Loucy (cell line): ENCODE measurements at regions not wholly inside any gene's neighbourhood (a gene's known extent, or its start where the extent isn't known, plus 50 kb on each side); places are given as distances from the start of the nearest gene placed in this dataset.

Experiments
- H2AFZ ChIP-seq: fragments of 200-600 bp; sonication (generic); 2 replicates; pipeline ENCODE4 v1.6.0; 2016; ENCODE audit warnings: antibody characterized with exemption, mild to moderate bottlenecking, low read length, moderate library complexity
- H3F3A ChIP-seq: fragments of 200-600 bp; 2 replicates; pipeline ENCODE4 v1.6.0; 2016; ENCODE audit warnings: antibody characterized with exemption, low read depth, mild to moderate bottlenecking
- H3K27me3 ChIP-seq: fragments of 200-600 bp; sonication (generic); 2 replicates; pipeline ENCODE4 v1.6.1; 2014; ENCODE audit warnings: low read length, mild to moderate bottlenecking; ENCODE audit not compliant: insufficient read depth, poor library complexity, severe bottlenecking
- H3K36me3 ChIP-seq: fragments of 200-600 bp; sonication (generic); 2 replicates; pipeline ENCODE4 v1.6.1; 2016; ENCODE audit warnings: low read length; ENCODE audit not compliant: insufficient read depth
- H3K4me1 ChIP-seq: fragments of 200-600 bp; sonication (generic); 2 replicates; pipeline ENCODE4 v1.5.1; 2014; ENCODE audit warnings: low read length, mild to moderate bottlenecking; ENCODE audit not compliant: insufficient read depth, poor library complexity, severe bottlenecking
- H3K4me2 ChIP-seq: fragments of 200-600 bp; sonication (generic); 2 replicates; pipeline ENCODE4 v1.6.0; 2014; ENCODE audit warnings: antibody characterized with exemption, low read length, low read depth, mild to moderate bottlenecking; ENCODE audit not compliant: poor library complexity, severe bottlenecking
- H3K4me3 ChIP-seq: fragments of 200-600 bp; sonication (generic); 2 replicates; pipeline ENCODE4 v1.5.1; 2014; ENCODE audit warnings: low read length, mild to moderate bottlenecking, mixed read lengths; ENCODE audit not compliant: poor library complexity, severe bottlenecking
- H3K79me2 ChIP-seq: fragments of 200-600 bp; sonication (generic); 2 replicates; pipeline ENCODE4 v1.6.1; 2014; ENCODE audit warnings: low read length; ENCODE audit not compliant: insufficient read depth
- H3K9ac ChIP-seq: fragments of 200-600 bp; sonication (generic); 2 replicates; pipeline ENCODE4 v1.6.0; 2014; ENCODE audit warnings: mild to moderate bottlenecking, low read depth, low read length, moderate library complexity; ENCODE audit not compliant: poor library complexity, severe bottlenecking
- H3K9me2 ChIP-seq: fragments of 200-600 bp; sonication (generic); replicated peaks from 2 replicates; pipeline ENCODE4 v1.6.1; 2016; ENCODE audit warnings: low read depth, low read length, mixed read lengths
- H3K9me3 ChIP-seq: fragments of 200-600 bp; sonication (generic); 2 replicates; pipeline ENCODE4 v1.6.1; 2014; ENCODE audit warnings: mild to moderate bottlenecking, antibody characterized with exemption, low read length, low read depth; ENCODE audit not compliant: insufficient read depth
- H4K20me1 ChIP-seq: fragments of 200-600 bp; sonication (generic); 2 replicates; pipeline ENCODE4 v1.6.0; 2014; ENCODE audit warnings: antibody characterized with exemption, low read length, mild to moderate bottlenecking; ENCODE audit not compliant: insufficient read depth, poor library complexity, severe bottlenecking
- CTCF ChIP-seq: fragments of 200-600 bp; sonication (generic); conservative IDR thresholded peaks from 2 replicates; pipeline ENCODE4 v1.5.1; 2014; ENCODE audit warnings: mild to moderate bottlenecking, antibody characterized with exemption, low read length
- EZH2phosphoT487 ChIP-seq: fragments of 200-600 bp; IDR thresholded peaks from 2 replicates; pipeline ENCODE4 v1.6.1; 2018; ENCODE audit warnings: antibody characterized with exemption, mild to moderate bottlenecking, moderate library complexity, borderline replicate concordance

GRCh38 chr2:200013906-200014305 is 58.5 kb downstream of the MAIP1 start:
- H3K9me2 ChIP-seq = no peaks in the 10 kb centered on the region
- H3K27me3 ChIP-seq = no peaks in the 10 kb centered on the region
- no peaks in the 10 kb centered on the region for H3K79me2 ChIP-seq
- peaks cover 4% of the 10 kb centered on the region; the same call in 1 of the 2 replicates for H3K9me3 ChIP-seq
- TF ChIP-seq CTCF (no peak), EZH2phosphoT487 (no peak)
- no peak overlapping the region for H2AFZ ChIP-seq
- no peaks in the 10 kb centered on the region for H3K36me3 ChIP-seq
- no peak overlapping the region for H3K9ac ChIP-seq
- no peaks in the 10 kb centered on the region for H3K4me1 ChIP-seq
- H3K4me2 ChIP-seq = no peak overlapping the region
- H4K20me1 ChIP-seq = no peaks in the 10 kb centered on the region
- no peaks in the 10 kb centered on the region for H3F3A ChIP-seq
- H3K4me3 ChIP-seq = no peak overlapping the region

- no peaks in the 10 kb centered on the region for H3K79me2 ChIP-seq
- no peak overlapping the region for H3K9ac ChIP-seq
- H3F3A ChIP-seq = no peaks in the 10 kb centered on the region
- no peak overlapping the region for H3K4me2 ChIP-seq
- H3K27me3 ChIP-seq = no peaks in the 10 kb centered on the region
- H3K36me3 ChIP-seq = no peaks in the 10 kb centered on the region
- no peaks in the 10 kb centered on the region for H3K9me3 ChIP-seq
- no peaks in the 10 kb centered on the region for H3K4me1 ChIP-seq
- H3K9me2 ChIP-seq = no peaks in the 10 kb centered on the region
- no peaks in the 10 kb centered on the region for H4K20me1 ChIP-seq
- no peak overlapping the region for H2AFZ ChIP-seq
- TF ChIP-seq CTCF (no peak), EZH2phosphoT487 (no peak)
- H3K4me3 ChIP-seq = no peak overlapping the region
Measured at GRCh38 chr2:200021449-200022114, 66.2 kb downstream of the MAIP1 start.

DNA sequence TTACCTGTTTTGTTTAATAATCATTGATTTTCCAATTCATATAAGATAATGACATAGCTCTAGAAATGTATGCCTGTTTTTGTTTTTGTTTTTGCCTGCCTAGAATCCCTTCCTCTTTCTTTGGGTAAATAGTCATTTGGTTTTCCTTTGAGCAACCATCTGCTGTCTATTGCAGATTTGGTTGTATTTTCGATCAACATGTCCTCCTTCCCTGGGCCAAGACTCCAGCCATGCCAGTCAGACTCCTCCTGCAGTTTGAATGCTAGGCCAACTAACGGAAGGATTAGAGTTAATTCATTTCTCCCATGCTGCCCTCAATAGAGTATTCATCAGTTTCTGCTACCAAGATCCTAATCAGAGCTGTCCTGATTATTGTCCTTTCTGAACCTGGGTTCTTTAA is 67.1 kb downstream of the MAIP1 start:
- no peaks in the 10 kb centered on the region for H3K9me2 ChIP-seq
- no peaks in the 10 kb centered on the region for H3K9me3 ChIP-seq
- no peak overlapping the region for H3K4me3 ChIP-seq

More for the DNA sequence above, 67.1 kb downstream of the MAIP1 start:
- H3K4me1 ChIP-seq = no peaks in the 10 kb centered on the region
- H2AFZ ChIP-seq = no peak overlapping the region
- H4K20me1 ChIP-seq = no peaks in the 10 kb centered on the region
- no peaks in the 10 kb centered on the region for H3K36me3 ChIP-seq
- H3K79me2 ChIP-seq = no peaks in the 10 kb centered on the region
- no peaks in the 10 kb centered on the region for H3K27me3 ChIP-seq
- H3K9ac ChIP-seq = no peak overlapping the region
- TF ChIP-seq CTCF (no peak), EZH2phosphoT487 (no peak)
- no peaks in the 10 kb centered on the region for H3F3A ChIP-seq
- H3K4me2 ChIP-seq = no peak overlapping the region
